Liver (tissue), 8 donors: ENCODE measurements at regions not wholly inside any gene's neighbourhood (a gene's known extent, or its start where the extent isn't known, plus 50 kb on each side); places are given as distances from the start of the nearest gene placed in this dataset.

Source experiments
- DNase-seq: peaks from one replicate; pipeline ENCODE4 v3.0.0-alpha.2; 2017; ENCODE audit warnings: low spot score
- H3K27ac ChIP-seq, 2 donors: one replicate each; pipeline ENCODE4 v1.7.0; 2013; ENCODE audit warnings: inconsistent platforms in 2 of 2, low read length in 2 of 2, control low read depth in 1 of 2, low read depth in 1 of 2, mild to moderate bottlenecking in 1 of 2
- H3K27me3 ChIP-seq, 4 donors: one replicate each; pipeline versions ENCODE4 v1.6.1 to v1.7.0; 2013; ENCODE audit warnings: low read length in 3 of 4, inconsistent platforms in 1 of 4, mild to moderate bottlenecking in 1 of 4, moderate library complexity in 1 of 4; ENCODE audit not compliant: control insufficient read depth in 4 of 4, insufficient read depth in 4 of 4
- H3K36me3 ChIP-seq, 4 donors: one replicate each; pipeline versions ENCODE4 v1.6.1 to v1.7.0; 2013; ENCODE audit warnings: low read length in 3 of 4, mild to moderate bottlenecking in 3 of 4, low read depth in 1 of 4, moderate library complexity in 1 of 4; ENCODE audit not compliant: control insufficient read depth in 4 of 4, insufficient read depth in 3 of 4
- H3K4me1 ChIP-seq, 4 donors: one replicate each; pipeline versions ENCODE4 v1.6.1 to v1.7.0; 2013; ENCODE audit warnings: low read length in 3 of 4, mild to moderate bottlenecking in 3 of 4, moderate library complexity in 1 of 4; ENCODE audit not compliant: control insufficient read depth in 4 of 4, insufficient read depth in 4 of 4
- H3K4me3 ChIP-seq, 3 donors: one replicate each; pipeline versions ENCODE4 v1.6.1 to v1.7.0; 2013; ENCODE audit warnings: low read length in 3 of 3, control low read depth in 1 of 3, low read depth in 1 of 3, mild to moderate bottlenecking in 1 of 3
- H3K9ac ChIP-seq, 2 donors: one replicate each; pipeline ENCODE4 v1.7.0; 2013; ENCODE audit warnings: low read length in 2 of 2, mild to moderate bottlenecking in 2 of 2, moderate library complexity in 2 of 2, control low read depth in 1 of 2, low read depth in 1 of 2
- H3K9me3 ChIP-seq, 4 donors: one replicate each; pipeline versions ENCODE4 v1.6.1 to v1.7.0; 2013; ENCODE audit warnings: low read length in 3 of 4; ENCODE audit not compliant: control insufficient read depth in 4 of 4
- CTCF ChIP-seq: fragments of 150-350 bp; IDR thresholded peaks from 2 replicates; pipeline ENCODE4 v1.5.1; 2017; ENCODE audit warnings: improper control_type of control experiment, low read depth, low read length; ENCODE audit not compliant: missing input control
- FOXA1 ChIP-seq: IDR thresholded peaks from 2 replicates; pipeline ENCODE4 v1.6.1; 2016; ENCODE audit warnings: antibody characterized with exemption
- FOXA2 ChIP-seq: IDR thresholded peaks from 2 replicates; pipeline ENCODE4 v1.6.1; 2016; ENCODE audit warnings: antibody characterized with exemption
- GABPA ChIP-seq, 2 donors: IDR thresholded peaks in 1 of 2; conservative IDR thresholded peaks in 1 of 2; 2 replicates each; pipeline ENCODE4 v1.6.1; 2016; ENCODE audit warnings: antibody characterized with exemption in 2 of 2, mild to moderate bottlenecking in 1 of 2, moderate library complexity in 1 of 2
- HNF4A ChIP-seq, 2 donors: conservative IDR thresholded peaks; 2 replicates each; pipeline ENCODE4 v1.6.1; 2016; ENCODE audit warnings: antibody characterized with exemption in 2 of 2, mild to moderate bottlenecking in 2 of 2
- HNF4G ChIP-seq: IDR thresholded peaks from 2 replicates; pipeline ENCODE4 v1.6.1; 2016; ENCODE audit warnings: antibody characterized with exemption
- NR2F2 ChIP-seq: IDR thresholded peaks from 2 replicates; pipeline ENCODE4 v1.6.1; 2016; ENCODE audit warnings: antibody characterized with exemption
- RAD21 ChIP-seq, 2 donors: IDR thresholded peaks; 2 replicates each; pipeline ENCODE4 v1.6.1; 2016; ENCODE audit warnings: antibody characterized with exemption in 2 of 2, mild to moderate bottlenecking in 2 of 2
- REST ChIP-seq: IDR thresholded peaks from 2 replicates; pipeline ENCODE4 v1.6.1; 2016; ENCODE audit warnings: antibody characterized with exemption, mild to moderate bottlenecking
- RXRA ChIP-seq, 2 donors: IDR thresholded peaks; 2 replicates each; pipeline ENCODE4 v1.6.1; 2017 to 2018; ENCODE audit warnings: antibody characterized with exemption in 2 of 2, mild to moderate bottlenecking in 1 of 2
- SP1 ChIP-seq: IDR thresholded peaks from 2 replicates; pipeline ENCODE4 v1.6.1; 2018; ENCODE audit warnings: antibody characterized with exemption, mild to moderate bottlenecking
- TAF1 ChIP-seq: conservative IDR thresholded peaks from 2 replicates; pipeline ENCODE4 v1.6.1; 2016; ENCODE audit warnings: antibody characterized with exemption, mild to moderate bottlenecking
- YY1 ChIP-seq: IDR thresholded peaks from 2 replicates; pipeline ENCODE4 v1.6.1; 2016; ENCODE audit warnings: antibody characterized with exemption, mild to moderate bottlenecking
- ZBTB33 ChIP-seq: IDR thresholded peaks from 2 replicates; pipeline ENCODE4 v1.6.1; 2016; ENCODE audit warnings: antibody characterized with exemption
- WGBS: extraction: QIAGEN DNeasy Blood & Tissue Kit; methylation state at CpG from one replicate; pipeline ENCODE4 v1.1.7; 2013; 5-methylcytosine and 5-hydroxymethylcytosine counted together
- TF ChIP-seq, protein P1 (sequence below): IDR thresholded peaks from 2 replicates; pipeline ENCODE4 v1.6.1; 2016; ENCODE audit warnings: antibody characterized with exemption
- TF ChIP-seq, protein P2 (sequence below): IDR thresholded peaks from 2 replicates; pipeline ENCODE4 v1.6.1; 2016; ENCODE audit warnings: antibody characterized with exemption
- donor health status: healthy.
- donor health status: healthy.
- donor health status: healthy.
- donor health status: healthy.
- donor health status: healthy.

DNA sequence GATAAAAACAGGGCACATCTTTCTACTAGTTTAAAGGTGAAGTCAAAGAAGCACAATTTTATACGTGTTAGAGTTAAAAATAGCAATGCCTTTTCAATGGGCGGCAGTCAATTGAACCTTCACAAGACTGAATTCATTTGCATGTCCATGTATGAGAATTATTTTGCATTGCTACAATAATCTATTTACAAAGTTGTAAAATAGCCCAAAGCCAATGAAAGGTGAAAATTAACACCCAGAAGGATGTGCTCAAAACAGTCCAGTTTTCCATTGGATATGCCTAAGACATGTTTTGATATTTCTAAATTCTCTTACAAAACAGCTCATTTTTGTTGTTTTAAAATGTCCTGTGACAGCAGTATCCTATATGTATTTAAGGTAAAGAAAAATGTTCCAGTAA is 425.1 kb upstream of the SYT4 start:
- 77% methylated on average over 2 of the region's 2 CpGs for WGBS

DNA sequence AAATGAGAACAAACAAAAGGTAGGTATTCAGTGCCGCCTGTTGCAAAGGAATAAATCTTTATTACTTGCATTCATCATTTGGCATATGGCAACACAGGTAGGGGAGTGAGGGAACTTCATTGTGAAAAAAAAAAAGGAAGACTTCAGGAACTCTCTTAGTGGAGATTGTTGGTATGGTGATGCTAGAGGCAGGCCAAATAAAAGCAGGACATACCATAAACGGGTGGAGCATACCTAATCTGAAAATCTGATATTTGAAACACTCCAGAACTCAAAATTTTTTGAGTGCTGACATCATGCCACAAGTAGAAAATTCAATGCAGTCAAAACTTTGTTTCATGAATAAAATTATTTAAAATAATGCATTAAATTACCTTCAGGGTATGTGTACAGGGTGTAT is 425.8 kb upstream of the SYT4 start:
- no peak overlapping the region for H3K27ac ChIP-seq
- no peaks in the 10 kb centered on the region for H3K27me3 ChIP-seq
- TF ChIP-seq CTCF (no peak), FOXA2 (no peak), HNF4A (conservative IDR thresholded peaks at IDR 0.05) (no peak), ZBTB33 (no peak)
- TF ChIP-seq, protein P1, sequence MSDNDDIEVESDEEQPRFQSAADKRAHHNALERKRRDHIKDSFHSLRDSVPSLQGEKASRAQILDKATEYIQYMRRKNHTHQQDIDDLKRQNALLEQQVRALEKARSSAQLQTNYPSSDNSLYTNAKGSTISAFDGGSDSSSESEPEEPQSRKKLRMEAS: no peak
- TF ChIP-seq, protein P2, sequence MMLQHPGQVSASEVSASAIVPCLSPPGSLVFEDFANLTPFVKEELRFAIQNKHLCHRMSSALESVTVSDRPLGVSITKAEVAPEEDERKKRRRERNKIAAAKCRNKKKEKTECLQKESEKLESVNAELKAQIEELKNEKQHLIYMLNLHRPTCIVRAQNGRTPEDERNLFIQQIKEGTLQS: no peak
- 60% methylated on average over 2 of the region's 2 CpGs for WGBS
- H3K4me3 ChIP-seq: no peak overlapping the region
- no peaks in the 10 kb centered on the region for H3K36me3 ChIP-seq
- no peak for DNase-seq
- no peak overlapping the region for H3K9ac ChIP-seq
- H3K9me3 ChIP-seq: no peaks in the 10 kb centered on the region
- no peaks in the 10 kb centered on the region for H3K4me1 ChIP-seq

More for the DNA sequence above, 425.1 kb upstream of the SYT4 start:
- H3K27ac ChIP-seq: no peak overlapping the region
- no peaks in the 10 kb centered on the region for H3K36me3 ChIP-seq
- no peak overlapping the region for H3K4me3 ChIP-seq
- H3K9me3 ChIP-seq: no peaks in the 10 kb centered on the region
- TF ChIP-seq, protein P1: no peak
- TF ChIP-seq NR2F2: no peak
- TF ChIP-seq HNF4G: no peak
- no peak for DNase-seq
- no peaks in the 10 kb centered on the region for H3K4me1 ChIP-seq
- no peaks in the 10 kb centered on the region for H3K27me3 ChIP-seq
- H3K9ac ChIP-seq: no peak overlapping the region

GRCh38 chr18:43705850-43706249 is 428.6 kb upstream of the SYT4 start:
- Histone ChIP-seq H3K36me3 (no peaks in the 10 kb centered on the region), H3K4me1 (no peaks in the 10 kb centered on the region), H3K27me3 (no peaks in the 10 kb centered on the region), H3K9ac (no peak overlapping the region), H3K27ac (no peak overlapping the region), H3K4me3 (no peak overlapping the region), H3K9me3 (no peaks in the 10 kb centered on the region)
- WGBS: 47% methylated on average over 4 of the region's 4 CpGs
- no peak for DNase-seq
- TF ChIP-seq CTCF (no peak), YY1 (no peak), GABPA (IDR thresholded peaks at IDR 0.05 in 1 of 2, conservative IDR thresholded peaks at IDR 0.05 in 1 of 2) (no peak), HNF4G (no peak), RAD21 (IDR thresholded peaks at IDR 0.05) (no peak), NR2F2 (no peak), SP1 (no peak), RXRA (IDR thresholded peaks at IDR 0.05) (no peak), FOXA1 (no peak), TAF1 (no peak), REST (no peak), HNF4A (conservative IDR thresholded peaks at IDR 0.05) (no peak), FOXA2 (no peak)
- TF ChIP-seq, protein P2: no peak
- TF ChIP-seq, protein P1: no peak
